Fibroblast of skin of right quadriceps (primary cell): ENCODE measurements at regions not wholly inside any gene's neighbourhood (a gene's known extent, or its start where the extent isn't known, plus 50 kb on each side); places are given as distances from the start of the nearest gene placed in this dataset.
"Not testable (repeated sequence)": the region's sequence is repeated elsewhere in the genome, so short reads cannot be mapped to it uniquely, and the experiment has no call there.

Experiments
- DNase-seq: peaks from one replicate; pipeline ENCODE4 v3.0.0-alpha.2; 2013

GRCh38 chr1:188489336-188490112 lies 1660.8 kb downstream of the PLA2G4A start:
- peak; percentile 63 for DNase-seq

DNA sequence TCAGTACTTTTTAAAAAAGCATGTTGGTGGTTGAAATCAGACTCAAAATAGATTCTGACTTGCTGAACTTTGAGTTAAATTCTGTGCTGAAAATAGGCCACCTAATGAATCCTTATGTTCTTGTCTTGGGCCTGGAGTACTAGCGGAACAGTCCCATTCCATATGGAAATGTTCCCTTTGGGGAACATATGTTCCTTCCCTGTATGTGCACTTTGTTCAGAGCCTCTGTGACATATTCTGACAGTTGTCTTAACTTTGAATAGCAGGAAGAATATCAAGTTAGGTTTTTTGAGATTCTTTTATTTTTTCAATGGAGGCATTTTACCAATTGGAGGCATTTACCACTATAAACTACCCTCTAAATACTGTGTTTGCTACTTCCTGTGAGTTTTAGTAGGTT lies 1667.8 kb downstream of the PLA2G4A start:
- no peak for DNase-seq

- no peak for DNase-seq
Measured at GRCh38 chr1:188497020-188497419, 1668.3 kb downstream of the PLA2G4A start.

- peak; percentile 8 for DNase-seq
Measured at GRCh38 chr1:188499690-188500089, 1670.9 kb downstream of the PLA2G4A start.

- no peak for DNase-seq
Measured at GRCh38 chr1:188514917-188515316, 1686.2 kb downstream of the PLA2G4A start.

- DNase-seq: peak; percentile 12
Measured at GRCh38 chr1:188517139-188517538, 1688.4 kb downstream of the PLA2G4A start.

DNA sequence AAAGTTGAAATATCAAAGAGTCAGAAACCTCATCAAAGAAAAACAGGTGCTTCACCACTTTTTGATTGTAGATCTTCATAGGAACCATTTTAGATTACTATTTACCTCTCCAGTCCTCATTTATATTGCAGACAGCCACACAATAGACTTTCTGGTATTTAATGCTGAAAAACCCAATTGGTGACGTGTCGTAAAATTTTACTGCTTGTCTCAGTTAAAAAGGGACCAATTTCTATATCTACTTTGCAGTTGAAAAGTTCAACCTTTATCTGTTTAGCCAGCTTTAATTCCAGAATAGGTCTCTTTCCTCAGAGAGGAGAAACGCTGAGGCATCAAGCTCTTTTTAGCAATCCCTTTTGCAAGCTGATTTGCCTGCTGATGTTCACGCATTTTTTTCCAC lies 1722.4 kb downstream of the PLA2G4A start:
- DNase-seq: no peak

- DNase-seq: no peak
Measured at GRCh38 chr1:188557053-188557452, 1728.3 kb downstream of the PLA2G4A start.

DNA sequence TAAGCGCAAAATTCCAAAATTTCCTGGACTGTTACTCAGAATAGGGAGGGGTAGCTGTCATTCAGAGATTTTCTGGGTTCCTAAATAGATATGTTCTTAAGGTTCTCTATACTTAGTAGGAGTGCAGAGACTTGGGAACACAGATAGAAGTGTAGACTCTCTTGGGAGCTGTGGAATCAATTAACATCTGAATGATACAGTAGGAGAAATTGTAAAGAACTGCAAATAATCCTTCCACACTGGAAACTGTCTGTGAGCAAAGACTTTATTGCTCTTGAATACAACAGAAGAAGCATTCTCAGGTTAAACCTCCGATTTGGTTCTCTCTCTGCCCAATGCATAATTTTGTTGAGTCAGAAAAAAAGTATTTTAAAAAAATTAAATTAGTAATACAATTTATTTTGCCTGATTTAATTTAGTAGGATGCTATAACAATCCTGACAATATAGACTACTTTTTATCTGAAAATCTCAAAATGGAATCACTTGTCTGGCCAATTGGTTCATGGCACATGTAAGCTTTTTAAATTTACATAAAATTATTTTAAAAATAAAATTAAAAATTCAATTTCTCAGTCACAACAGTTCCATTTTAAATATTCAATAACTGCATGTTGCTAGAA lies 1754.3 kb downstream of the PLA2G4A start:
- DNase-seq: no peak

GRCh38 chr1:188584119-188584518 lies 1755.4 kb downstream of the PLA2G4A start:
- DNase-seq: no peak

DNA sequence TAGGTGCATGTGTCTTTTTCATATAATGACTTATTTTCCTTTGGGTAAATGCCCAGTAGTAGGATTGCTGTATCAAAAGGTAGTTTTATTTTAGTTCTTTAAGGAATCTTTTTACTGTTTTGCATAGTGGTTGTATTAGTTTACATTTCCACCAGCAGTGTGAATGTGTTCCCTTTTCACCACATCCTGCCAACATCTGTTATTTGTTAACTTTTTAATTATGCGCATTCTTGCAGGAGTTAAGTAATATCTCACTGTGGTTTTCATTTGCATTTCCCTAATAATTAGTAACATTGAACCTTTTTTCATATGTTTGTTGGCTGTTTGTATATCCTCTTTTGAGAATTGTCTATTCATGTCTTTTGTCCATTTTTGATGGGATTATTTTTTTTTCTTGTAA lies 1761.9 kb downstream of the PLA2G4A start:
- DNase-seq: peak; percentile 49

- DNase-seq: peak; percentile 3
Measured at GRCh38 chr1:188594542-188595235, 1765.9 kb downstream of the PLA2G4A start.

DNA sequence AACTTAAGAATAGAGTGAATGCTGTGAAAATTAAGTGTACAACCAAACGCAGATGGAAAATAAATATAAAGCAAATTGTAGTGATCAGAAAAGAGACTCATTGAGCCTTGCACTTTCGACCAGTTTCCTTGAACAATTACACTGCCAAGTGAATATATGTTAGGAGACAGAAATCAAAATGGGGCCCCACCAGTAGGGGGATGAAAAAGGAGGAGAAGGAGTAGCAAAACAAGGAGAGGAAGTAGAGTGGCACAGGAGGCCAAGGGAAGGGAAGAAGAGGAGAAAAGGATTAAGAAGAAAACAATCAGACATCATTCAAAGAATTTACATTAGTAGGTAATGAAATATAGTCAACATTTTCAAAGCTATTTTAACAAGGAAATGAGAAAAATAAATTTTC lies 1770.6 kb downstream of the PLA2G4A start:
- DNase-seq: no peak

GRCh38 chr1:188611432-188611831 lies 1782.7 kb downstream of the PLA2G4A start:
- DNase-seq: no peak

- peak; percentile 64 for DNase-seq
Measured at GRCh38 chr1:188615321-188615720, 1786.6 kb downstream of the PLA2G4A start.

- no peak for DNase-seq
Measured at GRCh38 chr1:188620236-188620635, 1791.5 kb downstream of the PLA2G4A start.

GRCh38 chr1:188641566-188642211 lies 1812.9 kb downstream of the PLA2G4A start:
- no peak for DNase-seq

GRCh38 chr1:188642704-188643103 lies 1814.0 kb downstream of the PLA2G4A start:
- no peak for DNase-seq

DNA sequence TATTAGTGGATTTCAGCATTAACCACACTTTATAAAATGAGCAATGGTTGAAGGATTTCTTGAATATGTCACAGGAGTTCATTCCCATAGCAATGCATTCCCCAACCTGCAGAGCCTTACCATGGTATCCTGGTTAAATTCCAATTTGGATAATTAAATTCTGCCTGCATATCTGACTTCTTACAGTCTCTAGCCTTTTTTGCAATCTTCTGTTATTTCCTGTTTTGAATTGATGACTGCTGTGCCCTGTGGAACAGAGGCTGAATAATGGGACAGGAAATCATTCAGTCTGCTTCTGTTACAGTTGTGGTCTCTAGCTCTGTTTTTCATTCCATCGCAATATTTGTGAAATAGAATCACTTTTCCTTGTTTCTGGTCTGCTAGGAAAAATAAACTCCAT lies 1823.9 kb downstream of the PLA2G4A start:
- DNase-seq: peak; percentile 97

- not testable (repeated sequence) for DNase-seq
Measured at GRCh38 chr1:188655966-188656365, 1821.7 kb downstream of the BRINP3 start.

DNA sequence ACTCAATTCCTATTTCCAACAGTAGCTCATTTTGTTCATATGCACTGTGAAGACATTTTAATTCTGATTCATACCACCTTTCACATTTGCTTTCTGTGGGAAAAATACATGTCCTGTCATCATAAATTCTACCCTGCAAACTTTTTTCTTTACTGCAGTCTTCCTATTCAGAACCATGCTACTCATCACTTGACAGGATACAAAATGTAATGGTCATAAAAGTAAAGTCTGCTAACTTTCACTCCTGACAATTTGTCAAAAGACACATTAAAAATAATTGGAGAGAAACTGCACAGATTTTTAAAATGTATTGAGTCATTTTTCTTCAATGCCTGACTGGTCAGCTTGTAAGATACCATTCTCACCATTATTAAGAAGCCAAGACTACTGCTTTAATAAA lies 1817.1 kb downstream of the BRINP3 start:
- DNase-seq: peak; percentile 50

DNA sequence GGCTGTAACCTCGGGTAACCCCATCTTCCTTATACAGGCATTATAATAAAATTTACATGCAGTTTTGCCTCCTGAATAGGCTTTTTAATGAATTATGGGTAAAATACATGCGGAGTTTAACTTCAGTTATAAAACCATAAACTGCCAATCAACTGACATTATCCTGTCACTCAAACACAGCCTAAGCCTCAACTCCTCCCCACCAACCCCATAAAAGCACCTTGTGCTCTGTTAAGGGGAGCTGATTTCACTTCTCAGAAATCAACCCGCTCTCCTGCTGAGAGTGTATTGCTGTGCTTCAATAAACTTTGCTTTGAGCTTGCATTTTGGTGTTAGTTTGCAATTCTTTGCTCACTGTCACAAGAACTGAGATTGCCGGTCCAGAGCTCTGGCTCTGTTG lies 1812.2 kb downstream of the BRINP3 start:
- no peak for DNase-seq

DNA sequence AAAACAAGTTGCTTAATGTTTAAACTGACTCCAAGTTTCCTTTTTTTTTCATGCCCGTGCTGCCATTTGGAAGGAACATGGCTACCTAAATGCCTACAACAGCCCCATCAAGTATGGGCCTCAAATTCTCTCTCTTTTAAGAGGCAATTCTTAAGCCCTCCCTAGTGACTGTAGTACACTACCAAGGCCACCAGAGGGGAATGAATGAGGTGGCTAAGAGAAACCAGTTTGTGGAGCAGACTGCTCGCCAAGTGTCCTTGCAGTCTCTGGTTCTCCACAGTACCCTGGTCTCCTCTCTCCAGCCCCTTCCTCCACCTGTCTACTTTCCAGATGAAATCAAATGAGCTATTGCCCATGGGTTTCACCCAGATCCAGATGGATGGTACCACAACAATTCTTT lies 1809.6 kb downstream of the BRINP3 start:
- no peak for DNase-seq
